ENCODE measurements at regions not wholly inside any gene's neighbourhood (a gene's known extent, or its start where the extent isn't known, plus 50 kb on each side); places are given as distances from the start of the nearest gene placed in this dataset.

DNA sequence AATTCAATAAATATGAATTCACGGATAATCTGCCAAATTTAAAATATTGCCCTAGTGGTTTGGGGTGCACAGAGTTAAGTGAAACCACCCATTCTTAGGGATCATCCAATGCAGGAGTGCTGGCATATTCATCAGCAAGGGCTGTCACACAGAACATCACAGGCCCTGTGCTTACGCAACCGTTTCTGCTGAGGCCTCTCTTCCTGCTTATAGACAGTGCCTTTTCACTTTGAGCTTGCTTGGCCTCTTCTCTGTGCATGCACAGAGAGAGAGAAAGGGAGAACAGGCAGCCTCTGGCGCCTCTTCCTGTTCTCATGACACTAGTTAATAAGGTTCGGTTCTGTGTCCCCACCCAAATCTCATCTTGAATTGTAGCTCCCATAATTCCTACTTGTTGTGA, 366.3 kb downstream of the ICE1 start:
- no peak overlapping the region for H3K27ac ChIP-seq (ENCODE audit: insufficient read length, low read depth, low read length)
- Mint-ChIP-seq H3K4me1 (peaks cover 16 to 26% of the 10 kb centered on the region in 2 experiments), H3K36me3 (ENCODE audit: insufficient read depth in 1 of 3, low read depth in 3 of 3) (peaks cover 2 to 19% (median 8%) of the 10 kb centered on the region in 3 experiments), H3K4me3 (no peak overlapping the region), H3K9me3 (peaks cover 17 to 23% of the 10 kb centered on the region in 2 experiments), H3K27ac (no peak overlapping the region), H3K27me3 (ENCODE audit: low read depth) (no peaks in the 10 kb centered on the region)
- no peaks in the 10 kb centered on the region for H3K79me1 ChIP-seq (ENCODE audit: insufficient read depth, low read depth, low read length, poor library complexity, severe bottlenecking)
- no peak overlapping the region for H2BK120ac ChIP-seq (ENCODE audit: low read depth, low read length, poor library complexity, severe bottlenecking)
- no peak overlapping the region for H3K14ac ChIP-seq (ENCODE audit: insufficient read depth, low read length)
- DNase-seq: no peak
- H4K5ac ChIP-seq (ENCODE audit: insufficient read length, low read depth, low read length): no peak overlapping the region
- H2BK12ac ChIP-seq (ENCODE audit: insufficient read length, low read depth, low read length): no peak overlapping the region
- H3K4me2 ChIP-seq (ENCODE audit: insufficient read depth, insufficient read length, low read length): no peak overlapping the region
- H2AK5ac ChIP-seq (ENCODE audit: insufficient read length, low read length): no peak overlapping the region
- H2AFZ ChIP-seq (ENCODE audit: low read length): no peak overlapping the region
- no peak overlapping the region for H2BK15ac ChIP-seq (ENCODE audit: low read depth, low read length)
- H4K20me1 ChIP-seq (ENCODE audit: control insufficient read depth, insufficient read depth, insufficient read length): no peaks in the 10 kb centered on the region
- no peaks in the 10 kb centered on the region for H3K9me3 ChIP-seq (ENCODE audit: control insufficient read depth, low read depth, low read length)
- H3K27me3 ChIP-seq (ENCODE audit: insufficient read depth, low read length): no peaks in the 10 kb centered on the region
- no peak overlapping the region for H3K56ac ChIP-seq (ENCODE audit: insufficient read length, low read depth, low read length)
- TF ChIP-seq, protein P1, sequence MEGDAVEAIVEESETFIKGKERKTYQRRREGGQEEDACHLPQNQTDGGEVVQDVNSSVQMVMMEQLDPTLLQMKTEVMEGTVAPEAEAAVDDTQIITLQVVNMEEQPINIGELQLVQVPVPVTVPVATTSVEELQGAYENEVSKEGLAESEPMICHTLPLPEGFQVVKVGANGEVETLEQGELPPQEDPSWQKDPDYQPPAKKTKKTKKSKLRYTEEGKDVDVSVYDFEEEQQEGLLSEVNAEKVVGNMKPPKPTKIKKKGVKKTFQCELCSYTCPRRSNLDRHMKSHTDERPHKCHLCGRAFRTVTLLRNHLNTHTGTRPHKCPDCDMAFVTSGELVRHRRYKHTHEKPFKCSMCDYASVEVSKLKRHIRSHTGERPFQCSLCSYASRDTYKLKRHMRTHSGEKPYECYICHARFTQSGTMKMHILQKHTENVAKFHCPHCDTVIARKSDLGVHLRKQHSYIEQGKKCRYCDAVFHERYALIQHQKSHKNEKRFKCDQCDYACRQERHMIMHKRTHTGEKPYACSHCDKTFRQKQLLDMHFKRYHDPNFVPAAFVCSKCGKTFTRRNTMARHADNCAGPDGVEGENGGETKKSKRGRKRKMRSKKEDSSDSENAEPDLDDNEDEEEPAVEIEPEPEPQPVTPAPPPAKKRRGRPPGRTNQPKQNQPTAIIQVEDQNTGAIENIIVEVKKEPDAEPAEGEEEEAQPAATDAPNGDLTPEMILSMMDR (conservative IDR thresholded peaks at IDR 0.05): no peak
- H3K18ac ChIP-seq (ENCODE audit: insufficient read length, low read depth, low read length): no peak overlapping the region
- no CpG with 5 or more reads among the region's 5 CpGs for WGBS (ENCODE audit: extremely low coverage, insufficient read length, low lambda C conversion rate)
- no peak overlapping the region for H3K4ac ChIP-seq (ENCODE audit: low read depth, low read length)
- no peak overlapping the region for H2BK20ac ChIP-seq (ENCODE audit: low read depth, low read length, poor library complexity, severe bottlenecking)
- H3K9ac ChIP-seq (ENCODE audit: extremely low read depth, insufficient read length, low read length): no peak overlapping the region
- no peak overlapping the region for H3T11ph ChIP-seq (ENCODE audit: low read length)
- H2BK5ac ChIP-seq (ENCODE audit: insufficient read length, low read length): no peak overlapping the region
- no peak overlapping the region for H4K8ac ChIP-seq (replicated peaks; ENCODE audit: insufficient read length, low read depth, low read length)
- H3K23me2 ChIP-seq (ENCODE audit: insufficient read length, low read depth, low read length, poor library complexity, severe bottlenecking): no peaks in the 10 kb centered on the region
- H3K23ac ChIP-seq (ENCODE audit: insufficient read length, low read depth, low read length): no peak overlapping the region
- H3K79me2 ChIP-seq (ENCODE audit: insufficient read depth, low read length): no peaks in the 10 kb centered on the region
- no peak overlapping the region for H4K91ac ChIP-seq (ENCODE audit: insufficient read length, low read depth, low read length)
- H3K4me1 ChIP-seq (ENCODE audit: insufficient read depth, low read length): no peaks in the 10 kb centered on the region
